ENCODE measurements at regions not wholly inside any gene's neighbourhood (a gene's known extent, or its start where the extent isn't known, plus 50 kb on each side); places are given as distances from the start of the nearest gene placed in this dataset.

GRCh38 chr5:124651663-124652513 is 94.6 kb downstream of the ZNF608 start (continued):
- TF ChIP-seq CHD7 (IDR thresholded peaks at IDR 0.05; ENCODE audit: insufficient replicate concordance, low read length) (no peak), CREB1 (IDR thresholded peaks at IDR 0.05) (no peak), RFX5 (IDR thresholded peaks at IDR 0.05; ENCODE audit: borderline replicate concordance, low read depth, low read length) (no peak), E2F6 (IDR thresholded peaks at IDR 0.05) (peak; percentile 66), SP2 (IDR thresholded peaks at IDR 0.05; ENCODE audit: low read length) (no peak), SP4 (IDR thresholded peaks at IDR 0.05; ENCODE audit: low read length) (no peak), BACH1 (IDR thresholded peaks at IDR 0.05; ENCODE audit: low read length) (peak; percentile 75), TAF7 (optimal IDR thresholded peaks at IDR 0.05; ENCODE audit: borderline replicate concordance, low read depth, low read length) (no peak), TEAD4 (IDR thresholded peaks at IDR 0.05; ENCODE audit: low read depth, low read length) (no peak), TBP (IDR thresholded peaks at IDR 0.05; ENCODE audit: low read depth, low read length) (peak; percentile 27; the same call in 1 of the 2 replicates)

Measured in H1 (cell line).